Adrenal gland (tissue), 9 donors: ENCODE measurements at regions not wholly inside any gene's neighbourhood (a gene's known extent, or its start where the extent isn't known, plus 50 kb on each side); places are given as distances from the start of the nearest gene placed in this dataset.

ENCODE experiments used
- DNase-seq, 7 donors: peaks; one replicate each; pipeline ENCODE4 v3.0.0-alpha.2; 2019 to 2020
- H3K27ac ChIP-seq, 5 donors: fragments of 200-600 bp; sonication (generic) in 4 of 5; 1 replicate in 3 of 5; 2 replicates in 2 of 5; pipeline versions ENCODE4 v1.5.1 to v1.8.0; 2016 to 2020; ENCODE audit warnings: mild to moderate bottlenecking in 1 of 5
- H3K27me3 ChIP-seq: fragments of 200-600 bp; 2 replicates; pipeline ENCODE4 v1.8.0; 2021
- H3K36me3 ChIP-seq, 2 donors: fragments of 200-600 bp; replicated peaks in 1 of 2; 1 replicate in 1 of 2; 2 replicates in 1 of 2; pipeline versions ENCODE4 v1.5.1 to v1.8.0; 2018 to 2022
- H3K4me1 ChIP-seq, 2 donors: fragments of 200-600 bp; replicated peaks in 1 of 2; 1 replicate in 1 of 2; 2 replicates in 1 of 2; pipeline versions ENCODE4 v1.5.1 to v1.8.0; 2018 to 2021
- H3K4me3 ChIP-seq, 4 donors: fragments of 200-600 bp; sonication (generic) in 3 of 4; one replicate each; pipeline ENCODE4 v1.5.1; 2016 to 2018
- H3K9me3 ChIP-seq, 3 donors: fragments of 200-600 bp; sonication (generic) in 1 of 3; replicated peaks in 1 of 3; 1 replicate in 2 of 3; 2 replicates in 1 of 3; pipeline versions ENCODE4 v1.5.1 to v1.8.0; 2016 to 2021
- POLR2A ChIP-seq, 2 donors: fragments of 450-650 bp; IDR thresholded peaks; one replicate each; pipeline ENCODE4 v1.6.1; 2017; ENCODE audit warnings: antibody characterized with exemption in 2 of 2, mild to moderate bottlenecking in 2 of 2, moderate library complexity in 1 of 2
- WGBS, 4 donors: extraction: QIAGEN DNeasy Blood & Tissue Kit in 2 of 4; methylation state at CpG; one replicate each; pipeline versions ENCODE4 v1.1.5 to v1.1.7; 2013 to 2017; 5-methylcytosine and 5-hydroxymethylcytosine counted together
- intact Hi-C, 2 donors: fragments of 100-400 bp; cut with DNase I; formaldehyde crosslinking; loops; one replicate each; pipeline versions ENCODE4 v1.14.1 to v1.15.0; 2022 to 2023
- TF ChIP-seq, protein P1 (sequence below), 6 experiments: fragments of 450-650 bp in 4 of 6; fragments of 200-600 bp in 2 of 6; sonication (generic) in 1 of 6; IDR thresholded peaks; 1 replicate in 5 of 6; 2 replicates in 1 of 6; pipeline versions ENCODE4 v1.5.1 to v1.8.0; 2016 to 2021; ENCODE audit warnings: antibody characterized with exemption in 6 of 6, mild to moderate bottlenecking in 2 of 6, moderate library complexity in 1 of 6
- donor health status: healthy with polysubstance abuse.
- donor health status: Bipolar disorder and iron deficiency.
- donor health status: DM: yes; HTN: yes; CAD: no.
- donor health status: DM: no; HTN: no; CAD: no.
- donor health status: DM: no; HTN: no; CAD: no.

DNA sequence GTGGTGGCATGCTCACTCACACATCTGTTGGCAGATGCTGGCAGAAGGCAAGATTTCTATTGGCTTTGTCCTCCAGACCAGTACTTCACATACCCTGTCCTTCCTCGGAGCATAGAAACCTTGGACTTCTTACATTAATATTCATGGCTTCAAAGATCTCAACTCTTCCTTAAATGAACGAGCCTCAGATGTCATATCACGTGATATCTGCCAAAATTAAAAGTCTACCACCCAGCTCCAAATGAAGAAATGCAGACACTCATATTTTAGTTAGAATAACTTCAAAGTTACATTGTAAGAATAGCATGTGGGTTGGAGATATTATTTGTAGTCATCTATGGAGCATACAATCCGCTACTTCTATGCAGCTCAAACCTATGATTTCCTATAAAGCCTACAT is 1994.9 kb downstream of the NCAM2 start:
- Histone ChIP-seq H3K4me3 (no peak overlapping the region), H3K4me1 (no peaks in the 10 kb centered on the region), H3K27ac (no peak overlapping the region), H3K27me3 (no peaks in the 10 kb centered on the region), H3K36me3 (no peaks in the 10 kb centered on the region), H3K9me3 (no peaks in the 10 kb centered on the region)
- intact Hi-C loops, result no loop called here
- TF ChIP-seq, protein P1, sequence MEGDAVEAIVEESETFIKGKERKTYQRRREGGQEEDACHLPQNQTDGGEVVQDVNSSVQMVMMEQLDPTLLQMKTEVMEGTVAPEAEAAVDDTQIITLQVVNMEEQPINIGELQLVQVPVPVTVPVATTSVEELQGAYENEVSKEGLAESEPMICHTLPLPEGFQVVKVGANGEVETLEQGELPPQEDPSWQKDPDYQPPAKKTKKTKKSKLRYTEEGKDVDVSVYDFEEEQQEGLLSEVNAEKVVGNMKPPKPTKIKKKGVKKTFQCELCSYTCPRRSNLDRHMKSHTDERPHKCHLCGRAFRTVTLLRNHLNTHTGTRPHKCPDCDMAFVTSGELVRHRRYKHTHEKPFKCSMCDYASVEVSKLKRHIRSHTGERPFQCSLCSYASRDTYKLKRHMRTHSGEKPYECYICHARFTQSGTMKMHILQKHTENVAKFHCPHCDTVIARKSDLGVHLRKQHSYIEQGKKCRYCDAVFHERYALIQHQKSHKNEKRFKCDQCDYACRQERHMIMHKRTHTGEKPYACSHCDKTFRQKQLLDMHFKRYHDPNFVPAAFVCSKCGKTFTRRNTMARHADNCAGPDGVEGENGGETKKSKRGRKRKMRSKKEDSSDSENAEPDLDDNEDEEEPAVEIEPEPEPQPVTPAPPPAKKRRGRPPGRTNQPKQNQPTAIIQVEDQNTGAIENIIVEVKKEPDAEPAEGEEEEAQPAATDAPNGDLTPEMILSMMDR (IDR thresholded peaks at IDR 0.05), result no peak
- no peak for TF ChIP-seq POLR2A (IDR thresholded peaks at IDR 0.05)
- 78 to 87% (median 80%) methylated on average over 4 of the region's 4 CpGs for WGBS, 4 donors
- no peak for DNase-seq

DNA sequence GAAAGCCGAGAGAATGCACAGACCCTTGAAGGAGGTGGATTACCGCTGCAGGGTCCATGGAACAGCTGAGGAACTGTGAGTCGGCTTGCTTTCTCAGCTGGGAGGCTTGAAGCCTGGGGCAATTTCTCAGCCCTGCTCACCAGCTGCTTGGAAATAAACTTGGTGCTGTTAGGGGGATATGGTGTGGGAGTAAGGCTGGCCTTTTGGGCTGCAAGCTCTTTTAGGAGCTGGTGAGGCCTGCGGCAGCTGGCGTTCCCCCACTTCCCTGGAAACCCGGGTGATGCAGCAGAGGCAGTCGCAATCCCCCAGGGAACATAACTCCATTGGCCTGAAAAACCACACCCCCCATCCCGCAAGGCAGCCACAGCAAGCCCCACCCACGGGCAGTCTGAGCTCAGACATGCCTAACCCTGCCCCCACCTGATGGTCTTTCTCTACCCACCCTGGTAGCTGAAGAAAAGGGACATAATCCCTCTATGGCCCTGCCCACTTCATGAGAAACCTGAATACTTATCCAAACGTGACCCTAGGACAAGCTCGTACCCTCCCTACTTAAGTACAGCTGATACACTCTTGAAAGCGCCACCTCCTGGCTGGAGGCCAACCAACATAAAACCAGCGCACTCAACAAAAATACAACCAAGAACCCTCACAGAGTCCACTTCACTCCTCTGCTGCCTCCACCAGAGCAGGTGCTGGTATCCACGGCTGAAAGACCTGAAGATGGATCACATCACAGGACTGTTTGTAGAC is 1995.8 kb downstream of the NCAM2 start:
- DNase-seq, result no peak

DNA sequence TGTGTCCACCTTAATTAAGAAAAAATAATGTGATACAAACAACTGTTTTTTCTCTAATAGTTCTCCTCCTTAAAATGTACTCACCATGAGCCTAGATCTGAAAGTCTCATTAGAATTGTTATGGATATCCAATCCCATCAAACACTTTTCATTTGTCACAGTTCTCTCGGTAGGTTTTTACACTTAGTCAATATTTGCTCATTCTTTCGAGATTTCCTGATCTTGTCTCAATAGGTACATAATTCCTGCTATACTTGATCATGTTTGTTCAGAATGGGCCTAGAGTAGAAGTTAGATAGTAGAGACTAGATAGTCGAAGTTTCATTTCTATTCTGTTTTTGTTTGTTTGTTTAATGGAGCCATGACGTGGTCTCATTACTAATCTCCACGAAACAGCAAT is 2005.7 kb downstream of the NCAM2 start:
- intact Hi-C loops, result no loop called here
- WGBS, 4 donors, result 60 to 78% (median 74%) methylated on average over 5 of the region's 5 CpGs
- Histone ChIP-seq H3K27ac (no peak overlapping the region), H3K36me3 (no peaks in the 10 kb centered on the region), H3K9me3 (no peaks in the 10 kb centered on the region), H3K4me3 (no peak overlapping the region), H3K4me1 (no peaks in the 10 kb centered on the region), H3K27me3 (no peaks in the 10 kb centered on the region)
- TF ChIP-seq POLR2A (IDR thresholded peaks at IDR 0.05), result no peak
- TF ChIP-seq, protein P1 (IDR thresholded peaks at IDR 0.05), result no peak
- DNase-seq, result no peak

More for the DNA sequence above, 1995.8 kb downstream of the NCAM2 start:
- intact Hi-C loops, result no loop called here
- no peak for TF ChIP-seq POLR2A (IDR thresholded peaks at IDR 0.05)
- TF ChIP-seq, protein P1 (IDR thresholded peaks at IDR 0.05), result no peak
- no peaks in the 10 kb centered on the region for H3K27me3 ChIP-seq
- no peaks in the 10 kb centered on the region for H3K4me1 ChIP-seq
- H3K9me3 ChIP-seq, result no peaks in the 10 kb centered on the region
- no peaks in the 10 kb centered on the region for H3K36me3 ChIP-seq
- no peak overlapping the region for H3K4me3 ChIP-seq
- no peak overlapping the region for H3K27ac ChIP-seq
- WGBS, 4 donors, result 87 to 93% (median 91%) methylated on average over 10 to 14 of the region's 14 CpGs

DNA sequence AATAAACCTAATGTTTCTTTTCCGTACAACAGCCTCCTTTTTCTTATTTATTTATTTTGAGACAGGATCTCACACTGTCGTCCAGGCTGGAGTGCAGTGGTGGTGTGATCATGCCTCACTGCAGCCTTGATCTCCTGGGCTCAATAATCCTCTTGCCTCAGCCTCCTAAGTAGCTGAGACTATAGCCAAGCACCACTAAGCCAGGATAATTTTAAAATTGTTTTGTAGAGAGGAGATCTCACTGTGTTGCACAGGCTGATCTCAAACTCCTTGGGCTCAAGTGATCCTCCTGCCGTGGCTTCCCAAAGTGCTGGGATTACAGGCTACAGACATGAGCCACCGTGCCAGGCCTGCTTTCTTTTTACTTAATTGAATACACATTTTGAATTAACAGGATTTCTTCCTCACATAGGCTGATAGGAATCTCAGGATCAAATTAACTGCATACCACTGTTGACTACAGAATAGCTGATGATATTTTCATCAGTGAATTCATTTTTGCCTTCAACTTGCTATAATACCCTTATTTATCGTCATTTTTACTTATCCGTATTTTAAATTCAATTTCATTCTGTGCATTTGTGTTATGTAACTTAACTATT is 2010.5 kb downstream of the NCAM2 start:
- Histone ChIP-seq H3K27ac (no peak overlapping the region), H3K4me1 (no peaks in the 10 kb centered on the region), H3K36me3 (no peaks in the 10 kb centered on the region), H3K4me3 (no peak overlapping the region), H3K27me3 (no peaks in the 10 kb centered on the region), H3K9me3 (no peaks in the 10 kb centered on the region)
- 66 to 83% (median 75%) methylated on average over 6 of the region's 6 CpGs for WGBS, 4 donors
- no peak for TF ChIP-seq POLR2A (IDR thresholded peaks at IDR 0.05)
- TF ChIP-seq, protein P1 (IDR thresholded peaks at IDR 0.05), result no peak
- DNase-seq, result no peak
- intact Hi-C loops, result no loop called here
